H1 (cell line): ENCODE measurements at regions not wholly inside any gene's neighbourhood (a gene's known extent, or its start where the extent isn't known, plus 50 kb on each side); places are given as distances from the start of the nearest gene placed in this dataset.

Source experiments
- BCL11A ChIP-seq, 2 experiments: IDR thresholded peaks; one replicate each; pipeline ENCODE4 v1.6.1; 2011; ENCODE audit warnings: low read depth in 2 of 2, low read length in 2 of 2, mild to moderate bottlenecking in 2 of 2
- EP300 ChIP-seq, 2 experiments: IDR thresholded peaks; 1 replicate in 1 of 2; 2 replicates in 1 of 2; pipeline ENCODE4 v1.6.1; 2011 to 2012; ENCODE audit warnings: low read depth in 2 of 2, low read length in 2 of 2, mild to moderate bottlenecking in 2 of 2, borderline replicate concordance in 1 of 2, inconsistent platforms in 1 of 2, moderate library complexity in 1 of 2
- HDAC6 ChIP-seq: IDR thresholded peaks from one replicate; pipeline ENCODE4 v1.7.1; 2012; ENCODE audit warnings: low read depth, mild to moderate bottlenecking, inconsistent platforms, low read length, moderate library complexity
- JUND ChIP-seq: IDR thresholded peaks from 2 replicates; pipeline ENCODE4 v1.6.1; 2011; ENCODE audit warnings: mild to moderate bottlenecking, improper control_type of control experiment, low read length
- KDM5A ChIP-seq: fragments of 200-600 bp; IDR thresholded peaks from 2 replicates; pipeline ENCODE4 v1.7.1; 2012; ENCODE audit warnings: mild to moderate bottlenecking, low read length, inconsistent platforms, mixed read lengths
- NANOG ChIP-seq: IDR thresholded peaks from 2 replicates; pipeline ENCODE4 v1.6.1; 2011; ENCODE audit warnings: low read length, low read depth, mild to moderate bottlenecking, inconsistent platforms; ENCODE audit not compliant: insufficient read depth, poor library complexity, severe bottlenecking
- RFX5 ChIP-seq: IDR thresholded peaks from 2 replicates; pipeline ENCODE4 v1.6.1; 2011; ENCODE audit warnings: low read depth, low read length, improper control_type of control experiment, borderline replicate concordance
- SIX5 ChIP-seq: IDR thresholded peaks from 2 replicates; pipeline ENCODE4 v1.6.1; 2011; ENCODE audit warnings: mild to moderate bottlenecking, low read depth, low read length
- SP2 ChIP-seq: IDR thresholded peaks from 2 replicates; pipeline ENCODE4 v1.6.1; 2012; ENCODE audit warnings: mild to moderate bottlenecking, low read length, inconsistent platforms
- SP4 ChIP-seq: IDR thresholded peaks from 2 replicates; pipeline ENCODE4 v1.6.1; 2012; ENCODE audit warnings: low read length, inconsistent platforms
- TAF7 ChIP-seq: optimal IDR thresholded peaks from 2 replicates; pipeline ENCODE3; 2011; ENCODE audit warnings: low read depth, mild to moderate bottlenecking, inconsistent platforms, low read length, moderate library complexity, borderline replicate concordance
- ZNF274 ChIP-seq: IDR thresholded peaks from 2 replicates; pipeline ENCODE4 v1.7.0; 2012; ENCODE audit warnings: low read length, borderline replicate concordance; ENCODE audit errors: extremely low read depth
- TF ChIP-seq, protein P1 (sequence below): fragments of 300-600 bp; sonication (generic); IDR thresholded peaks from 2 replicates; pipeline ENCODE4 v1.7.1; 2012; ENCODE audit warnings: low read length, moderate library complexity, mild to moderate bottlenecking, inconsistent platforms; ENCODE audit not compliant: insufficient replicate concordance

DNA sequence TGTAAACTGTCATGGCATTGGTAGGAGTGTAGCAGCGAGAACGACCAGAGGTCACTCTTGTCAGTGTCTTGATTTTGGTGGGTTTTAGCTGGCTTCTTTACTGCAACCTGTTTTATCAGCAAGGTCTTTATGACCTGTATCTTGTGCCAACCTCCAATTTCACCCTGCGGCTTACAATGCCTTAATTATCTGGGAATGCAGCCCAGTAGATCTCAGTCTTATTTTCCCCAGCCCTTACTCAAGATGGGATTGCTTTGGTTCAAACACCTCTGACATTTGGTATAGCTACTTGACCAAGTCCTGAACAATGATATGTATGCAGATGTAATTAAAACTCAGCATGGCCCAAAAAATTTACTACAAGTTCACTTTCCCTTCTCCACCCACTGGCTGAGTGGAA lies 388.4 kb downstream of the RSL24D1 start (continued):
- TF ChIP-seq, protein P1, sequence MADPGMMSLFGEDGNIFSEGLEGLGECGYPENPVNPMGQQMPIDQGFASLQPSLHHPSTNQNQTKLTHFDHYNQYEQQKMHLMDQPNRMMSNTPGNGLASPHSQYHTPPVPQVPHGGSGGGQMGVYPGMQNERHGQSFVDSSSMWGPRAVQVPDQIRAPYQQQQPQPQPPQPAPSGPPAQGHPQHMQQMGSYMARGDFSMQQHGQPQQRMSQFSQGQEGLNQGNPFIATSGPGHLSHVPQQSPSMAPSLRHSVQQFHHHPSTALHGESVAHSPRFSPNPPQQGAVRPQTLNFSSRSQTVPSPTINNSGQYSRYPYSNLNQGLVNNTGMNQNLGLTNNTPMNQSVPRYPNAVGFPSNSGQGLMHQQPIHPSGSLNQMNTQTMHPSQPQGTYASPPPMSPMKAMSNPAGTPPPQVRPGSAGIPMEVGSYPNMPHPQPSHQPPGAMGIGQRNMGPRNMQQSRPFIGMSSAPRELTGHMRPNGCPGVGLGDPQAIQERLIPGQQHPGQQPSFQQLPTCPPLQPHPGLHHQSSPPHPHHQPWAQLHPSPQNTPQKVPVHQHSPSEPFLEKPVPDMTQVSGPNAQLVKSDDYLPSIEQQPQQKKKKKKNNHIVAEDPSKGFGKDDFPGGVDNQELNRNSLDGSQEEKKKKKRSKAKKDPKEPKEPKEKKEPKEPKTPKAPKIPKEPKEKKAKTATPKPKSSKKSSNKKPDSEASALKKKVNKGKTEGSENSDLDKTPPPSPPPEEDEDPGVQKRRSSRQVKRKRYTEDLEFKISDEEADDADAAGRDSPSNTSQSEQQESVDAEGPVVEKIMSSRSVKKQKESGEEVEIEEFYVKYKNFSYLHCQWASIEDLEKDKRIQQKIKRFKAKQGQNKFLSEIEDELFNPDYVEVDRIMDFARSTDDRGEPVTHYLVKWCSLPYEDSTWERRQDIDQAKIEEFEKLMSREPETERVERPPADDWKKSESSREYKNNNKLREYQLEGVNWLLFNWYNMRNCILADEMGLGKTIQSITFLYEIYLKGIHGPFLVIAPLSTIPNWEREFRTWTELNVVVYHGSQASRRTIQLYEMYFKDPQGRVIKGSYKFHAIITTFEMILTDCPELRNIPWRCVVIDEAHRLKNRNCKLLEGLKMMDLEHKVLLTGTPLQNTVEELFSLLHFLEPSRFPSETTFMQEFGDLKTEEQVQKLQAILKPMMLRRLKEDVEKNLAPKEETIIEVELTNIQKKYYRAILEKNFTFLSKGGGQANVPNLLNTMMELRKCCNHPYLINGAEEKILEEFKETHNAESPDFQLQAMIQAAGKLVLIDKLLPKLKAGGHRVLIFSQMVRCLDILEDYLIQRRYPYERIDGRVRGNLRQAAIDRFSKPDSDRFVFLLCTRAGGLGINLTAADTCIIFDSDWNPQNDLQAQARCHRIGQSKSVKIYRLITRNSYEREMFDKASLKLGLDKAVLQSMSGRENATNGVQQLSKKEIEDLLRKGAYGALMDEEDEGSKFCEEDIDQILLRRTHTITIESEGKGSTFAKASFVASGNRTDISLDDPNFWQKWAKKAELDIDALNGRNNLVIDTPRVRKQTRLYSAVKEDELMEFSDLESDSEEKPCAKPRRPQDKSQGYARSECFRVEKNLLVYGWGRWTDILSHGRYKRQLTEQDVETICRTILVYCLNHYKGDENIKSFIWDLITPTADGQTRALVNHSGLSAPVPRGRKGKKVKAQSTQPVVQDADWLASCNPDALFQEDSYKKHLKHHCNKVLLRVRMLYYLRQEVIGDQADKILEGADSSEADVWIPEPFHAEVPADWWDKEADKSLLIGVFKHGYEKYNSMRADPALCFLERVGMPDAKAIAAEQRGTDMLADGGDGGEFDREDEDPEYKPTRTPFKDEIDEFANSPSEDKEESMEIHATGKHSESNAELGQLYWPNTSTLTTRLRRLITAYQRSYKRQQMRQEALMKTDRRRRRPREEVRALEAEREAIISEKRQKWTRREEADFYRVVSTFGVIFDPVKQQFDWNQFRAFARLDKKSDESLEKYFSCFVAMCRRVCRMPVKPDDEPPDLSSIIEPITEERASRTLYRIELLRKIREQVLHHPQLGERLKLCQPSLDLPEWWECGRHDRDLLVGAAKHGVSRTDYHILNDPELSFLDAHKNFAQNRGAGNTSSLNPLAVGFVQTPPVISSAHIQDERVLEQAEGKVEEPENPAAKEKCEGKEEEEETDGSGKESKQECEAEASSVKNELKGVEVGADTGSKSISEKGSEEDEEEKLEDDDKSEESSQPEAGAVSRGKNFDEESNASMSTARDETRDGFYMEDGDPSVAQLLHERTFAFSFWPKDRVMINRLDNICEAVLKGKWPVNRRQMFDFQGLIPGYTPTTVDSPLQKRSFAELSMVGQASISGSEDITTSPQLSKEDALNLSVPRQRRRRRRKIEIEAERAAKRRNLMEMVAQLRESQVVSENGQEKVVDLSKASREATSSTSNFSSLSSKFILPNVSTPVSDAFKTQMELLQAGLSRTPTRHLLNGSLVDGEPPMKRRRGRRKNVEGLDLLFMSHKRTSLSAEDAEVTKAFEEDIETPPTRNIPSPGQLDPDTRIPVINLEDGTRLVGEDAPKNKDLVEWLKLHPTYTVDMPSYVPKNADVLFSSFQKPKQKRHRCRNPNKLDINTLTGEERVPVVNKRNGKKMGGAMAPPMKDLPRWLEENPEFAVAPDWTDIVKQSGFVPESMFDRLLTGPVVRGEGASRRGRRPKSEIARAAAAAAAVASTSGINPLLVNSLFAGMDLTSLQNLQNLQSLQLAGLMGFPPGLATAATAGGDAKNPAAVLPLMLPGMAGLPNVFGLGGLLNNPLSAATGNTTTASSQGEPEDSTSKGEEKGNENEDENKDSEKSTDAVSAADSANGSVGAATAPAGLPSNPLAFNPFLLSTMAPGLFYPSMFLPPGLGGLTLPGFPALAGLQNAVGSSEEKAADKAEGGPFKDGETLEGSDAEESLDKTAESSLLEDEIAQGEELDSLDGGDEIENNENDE = no peak
- TF ChIP-seq TAF7 (no peak), HDAC6 (no peak), RFX5 (no peak), KDM5A (no peak), BCL11A (IDR thresholded peaks at IDR 0.05; ENCODE audit: low read depth in 2 of 2, low read length in 2 of 2) (no peak), JUND (no peak), SP4 (no peak), NANOG (no peak), EP300 (IDR thresholded peaks at IDR 0.05; ENCODE audit: borderline replicate concordance in 1 of 2, low read depth in 2 of 2, low read length in 2 of 2) (no peak), ZNF274 (no peak), SIX5 (no peak), SP2 (no peak)
